GM12873 (cell line): ENCODE measurements at regions not wholly inside any gene's neighbourhood (a gene's known extent, or its start where the extent isn't known, plus 50 kb on each side); places are given as distances from the start of the nearest gene placed in this dataset.

Experiments used
- CTCF ChIP-seq: IDR thresholded peaks from 2 replicates; pipeline ENCODE4 v1.5.1; 2012; ENCODE audit warnings: low read depth, mild to moderate bottlenecking, moderate library complexity, low read length, control low read depth; ENCODE audit not compliant: insufficient read depth; ENCODE audit errors: missing control alignments

DNA sequence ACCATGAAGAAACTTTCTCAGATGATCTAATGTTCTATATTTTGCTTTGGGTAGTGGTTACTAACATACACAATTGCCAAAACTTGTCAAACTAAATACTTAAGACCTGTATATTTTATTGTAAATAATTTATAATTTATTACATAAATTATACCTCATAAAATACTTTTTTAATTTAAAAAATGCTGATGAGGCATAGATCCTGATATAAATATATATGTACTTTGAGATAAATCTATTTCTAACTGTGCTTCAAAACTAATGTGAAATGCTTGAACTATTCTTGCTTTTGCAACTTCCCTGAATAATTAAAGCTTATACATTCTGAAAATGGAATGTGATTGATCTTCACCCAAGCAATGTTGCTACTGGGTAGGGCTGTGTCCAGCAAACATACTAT is 568.8 kb downstream of the INSC start:
- TF ChIP-seq CTCF, result no peak

- TF ChIP-seq CTCF, result no peak
These were observed 570.6 kb downstream of the INSC start for GRCh38 chr11:15685306-15685705.

DNA sequence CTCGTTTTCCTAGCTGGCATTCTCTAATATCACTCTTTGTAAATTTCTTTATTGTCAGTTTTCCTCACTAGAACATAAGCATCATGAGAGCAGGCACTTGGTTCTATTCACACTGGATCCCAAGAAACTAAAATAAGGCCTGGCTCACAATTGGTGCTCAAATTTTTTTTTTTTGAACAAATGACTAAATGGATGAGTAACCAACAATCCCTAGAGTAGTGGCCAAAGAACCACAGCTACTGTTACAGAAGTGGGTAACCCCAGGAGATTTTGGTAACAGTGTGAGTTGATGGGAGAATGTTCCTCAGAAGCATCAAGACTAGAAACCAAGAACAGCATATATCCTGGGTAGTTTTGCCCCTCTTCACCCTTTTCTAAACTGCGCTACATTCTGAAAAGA is 572.6 kb downstream of the INSC start:
- TF ChIP-seq CTCF, result no peak

DNA sequence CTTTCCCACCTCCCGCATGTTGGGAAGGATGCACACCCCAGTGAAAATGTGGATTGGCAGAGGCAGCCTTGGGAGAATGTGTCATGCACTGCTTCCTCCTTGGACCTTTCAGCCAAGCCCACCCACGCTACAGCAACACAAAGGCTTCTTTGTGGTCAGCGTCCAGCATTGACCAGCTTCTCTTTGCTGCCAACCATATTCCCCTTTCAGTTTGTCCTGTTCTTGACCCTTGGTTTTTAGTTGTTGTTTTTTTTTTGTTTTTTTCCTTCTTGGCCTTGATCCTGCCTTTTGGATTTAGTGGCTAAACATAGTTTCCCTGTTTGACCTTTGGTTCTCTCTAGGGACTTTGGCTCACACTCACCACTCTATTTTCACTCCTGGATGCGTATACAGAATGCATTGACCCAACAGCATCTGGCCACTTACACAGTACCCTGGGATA is 573.6 kb downstream of the INSC start:
- TF ChIP-seq CTCF, result no peak

GRCh38 chr11:15690320-15690719 is 575.6 kb downstream of the INSC start:
- TF ChIP-seq CTCF, result no peak

DNA sequence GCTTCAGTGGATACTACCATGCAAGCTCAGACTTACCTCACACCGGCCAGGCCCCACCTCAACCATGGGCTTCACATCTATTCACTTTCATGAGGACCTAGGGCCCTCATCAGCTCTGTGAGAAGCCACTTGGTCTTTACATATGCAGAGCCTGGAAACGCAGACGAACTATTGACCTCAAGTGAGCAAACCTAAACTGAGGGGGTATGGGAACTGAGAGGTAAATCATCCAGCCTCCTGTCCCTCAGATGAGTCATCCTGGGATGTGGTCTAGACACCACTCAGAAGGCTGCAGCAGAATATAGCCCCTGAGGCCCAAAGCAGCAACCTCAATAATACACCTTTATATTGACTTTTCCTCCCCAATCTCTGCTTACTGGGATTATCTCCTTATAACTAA is 578.0 kb downstream of the INSC start:
- no peak for TF ChIP-seq CTCF

DNA sequence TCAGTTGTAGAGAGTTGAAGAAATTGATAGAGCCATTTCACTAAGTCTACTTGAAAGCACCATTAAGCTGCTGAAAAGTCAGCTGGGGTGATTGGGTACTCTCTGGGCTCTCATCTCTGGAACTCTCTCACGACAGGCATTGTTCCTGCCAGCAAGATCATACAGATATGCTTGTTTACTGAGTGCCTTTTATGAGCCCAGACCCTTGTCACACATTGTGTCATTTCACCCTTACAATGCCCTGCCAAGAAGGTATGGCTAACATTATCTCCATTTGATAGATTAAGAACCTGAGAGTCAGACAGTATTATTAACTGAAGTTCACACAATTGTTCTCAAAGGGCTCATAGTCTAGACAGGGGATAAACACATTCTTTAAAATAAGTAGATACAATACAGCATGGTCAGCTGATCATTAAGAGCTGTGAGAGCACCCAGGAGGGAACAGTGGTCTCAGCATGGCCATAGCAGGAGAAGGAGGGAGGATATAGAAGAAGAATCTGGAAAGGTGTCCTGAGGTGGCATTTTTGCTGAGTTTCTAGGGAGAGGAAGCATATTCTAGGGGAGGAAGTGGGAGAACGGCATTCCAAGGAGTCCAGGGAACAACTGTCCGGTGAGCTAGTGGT is 580.5 kb downstream of the INSC start:
- TF ChIP-seq CTCF, result no peak
